ENCODE measurements at regions not wholly inside any gene's neighbourhood (a gene's known extent, or its start where the extent isn't known, plus 50 kb on each side); places are given as distances from the start of the nearest gene placed in this dataset.

DNA sequence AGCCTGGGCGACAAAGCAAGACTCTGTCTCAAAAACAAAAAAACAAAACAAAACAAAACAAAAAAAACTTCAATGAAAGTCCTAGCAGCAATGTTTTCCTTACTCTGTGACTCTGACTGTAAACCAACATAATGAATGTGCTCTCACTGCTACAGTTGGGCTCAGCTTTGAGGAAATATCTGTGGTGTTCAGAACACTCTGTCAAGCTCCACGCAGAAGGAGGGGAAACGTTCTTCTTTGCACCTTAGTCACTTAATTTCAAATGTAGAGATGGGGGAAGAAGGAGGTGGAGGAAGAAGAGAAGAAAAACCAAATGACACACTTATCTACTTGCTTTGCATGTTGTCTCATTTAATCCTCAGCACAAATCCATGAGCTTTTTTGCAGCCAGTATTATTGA is 107.1 kb upstream of the UBE3A start:
- Histone ChIP-seq H3K9ac (no peak overlapping the region), H3K4me3 (IDR thresholded peaks at IDR 0.05; ENCODE audit: insufficient read depth, low read depth, low read length) (no peak overlapping the region), H2AFZ (ENCODE audit: low read depth) (no peak overlapping the region), H3K4me2 (no peak overlapping the region), H3K27me3 (ENCODE audit: insufficient read depth, low read depth) (no peaks in the 10 kb centered on the region), H3K36me3 (ENCODE audit: insufficient read depth) (no peaks in the 10 kb centered on the region), H3K27ac (no peak overlapping the region), H3K4me1 (ENCODE audit: low read depth, poor library complexity, severe bottlenecking) (no peaks in the 10 kb centered on the region), H4K20me1 (ENCODE audit: insufficient read depth) (no peaks in the 10 kb centered on the region), H3K79me2 (ENCODE audit: insufficient read depth, low read depth) (no peaks in the 10 kb centered on the region)
- TF ChIP-seq, protein P1, sequence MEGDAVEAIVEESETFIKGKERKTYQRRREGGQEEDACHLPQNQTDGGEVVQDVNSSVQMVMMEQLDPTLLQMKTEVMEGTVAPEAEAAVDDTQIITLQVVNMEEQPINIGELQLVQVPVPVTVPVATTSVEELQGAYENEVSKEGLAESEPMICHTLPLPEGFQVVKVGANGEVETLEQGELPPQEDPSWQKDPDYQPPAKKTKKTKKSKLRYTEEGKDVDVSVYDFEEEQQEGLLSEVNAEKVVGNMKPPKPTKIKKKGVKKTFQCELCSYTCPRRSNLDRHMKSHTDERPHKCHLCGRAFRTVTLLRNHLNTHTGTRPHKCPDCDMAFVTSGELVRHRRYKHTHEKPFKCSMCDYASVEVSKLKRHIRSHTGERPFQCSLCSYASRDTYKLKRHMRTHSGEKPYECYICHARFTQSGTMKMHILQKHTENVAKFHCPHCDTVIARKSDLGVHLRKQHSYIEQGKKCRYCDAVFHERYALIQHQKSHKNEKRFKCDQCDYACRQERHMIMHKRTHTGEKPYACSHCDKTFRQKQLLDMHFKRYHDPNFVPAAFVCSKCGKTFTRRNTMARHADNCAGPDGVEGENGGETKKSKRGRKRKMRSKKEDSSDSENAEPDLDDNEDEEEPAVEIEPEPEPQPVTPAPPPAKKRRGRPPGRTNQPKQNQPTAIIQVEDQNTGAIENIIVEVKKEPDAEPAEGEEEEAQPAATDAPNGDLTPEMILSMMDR (conservative IDR thresholded peaks at IDR 0.05; ENCODE audit: low read depth, low read length): no peak

DNA sequence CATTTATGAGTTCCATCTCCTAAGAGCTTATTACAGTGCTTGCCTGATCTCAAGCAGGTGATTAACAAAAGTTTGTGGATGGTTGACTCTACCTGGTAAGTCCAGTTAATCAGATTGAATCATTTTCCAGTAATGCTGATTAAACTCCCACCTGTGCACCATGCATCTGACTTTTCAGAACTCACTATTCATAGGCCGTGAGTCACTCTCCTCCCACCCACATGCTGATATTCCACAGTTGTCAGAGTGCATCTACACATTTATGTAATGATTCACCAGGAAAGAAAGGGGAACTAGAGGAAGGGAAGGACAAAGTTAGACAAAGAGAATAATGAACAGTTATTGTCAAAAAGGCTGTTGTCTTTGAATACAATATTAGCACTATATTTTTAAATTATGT is 106.2 kb upstream of the UBE3A start:
- H3K36me3 ChIP-seq (ENCODE audit: insufficient read depth): no peaks in the 10 kb centered on the region
- H3K4me1 ChIP-seq (ENCODE audit: low read depth, poor library complexity, severe bottlenecking): no peaks in the 10 kb centered on the region
- H3K27me3 ChIP-seq (ENCODE audit: insufficient read depth, low read depth): no peaks in the 10 kb centered on the region
- H3K9ac ChIP-seq: no peak overlapping the region
- no peak overlapping the region for H3K4me2 ChIP-seq
- TF ChIP-seq, protein P1 (conservative IDR thresholded peaks at IDR 0.05; ENCODE audit: low read depth, low read length): no peak
- no peak overlapping the region for H3K4me3 ChIP-seq (IDR thresholded peaks at IDR 0.05; ENCODE audit: insufficient read depth, low read depth, low read length)
- no peaks in the 10 kb centered on the region for H4K20me1 ChIP-seq (ENCODE audit: insufficient read depth)
- H3K79me2 ChIP-seq (ENCODE audit: insufficient read depth, low read depth): no peaks in the 10 kb centered on the region
- H3K27ac ChIP-seq: no peak overlapping the region
- H2AFZ ChIP-seq (ENCODE audit: low read depth): no peak overlapping the region

DNA sequence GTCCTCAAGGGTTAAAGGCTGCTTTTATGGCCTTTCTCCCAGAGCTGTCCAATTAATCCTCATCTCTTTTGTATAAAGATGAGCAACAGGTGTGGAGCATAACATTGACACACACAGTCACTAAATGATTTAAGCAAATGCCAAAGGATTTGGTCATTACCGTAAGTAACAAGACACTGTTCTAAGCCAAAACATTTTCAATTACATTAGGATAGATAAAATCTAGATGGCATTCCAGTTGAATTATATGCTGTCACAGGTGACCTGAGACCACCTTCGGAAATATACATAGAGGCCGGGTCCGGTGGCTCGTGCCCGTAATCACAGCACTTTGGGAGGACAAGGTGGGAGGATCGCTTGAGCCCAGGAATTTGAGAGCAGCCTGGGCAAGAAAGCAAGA is 105.3 kb upstream of the UBE3A start:
- Histone ChIP-seq H3K36me3 (ENCODE audit: insufficient read depth) (no peaks in the 10 kb centered on the region), H4K20me1 (ENCODE audit: insufficient read depth) (no peaks in the 10 kb centered on the region), H2AFZ (ENCODE audit: low read depth) (no peak overlapping the region), H3K27me3 (ENCODE audit: insufficient read depth, low read depth) (no peaks in the 10 kb centered on the region), H3K27ac (no peak overlapping the region), H3K4me1 (ENCODE audit: low read depth, poor library complexity, severe bottlenecking) (no peaks in the 10 kb centered on the region), H3K79me2 (ENCODE audit: insufficient read depth, low read depth) (no peaks in the 10 kb centered on the region), H3K4me2 (no peak overlapping the region), H3K9ac (no peak overlapping the region), H3K4me3 (IDR thresholded peaks at IDR 0.05; ENCODE audit: insufficient read depth, low read depth, low read length) (no peak overlapping the region)
- TF ChIP-seq, protein P1 (conservative IDR thresholded peaks at IDR 0.05; ENCODE audit: low read depth, low read length): no peak

DNA sequence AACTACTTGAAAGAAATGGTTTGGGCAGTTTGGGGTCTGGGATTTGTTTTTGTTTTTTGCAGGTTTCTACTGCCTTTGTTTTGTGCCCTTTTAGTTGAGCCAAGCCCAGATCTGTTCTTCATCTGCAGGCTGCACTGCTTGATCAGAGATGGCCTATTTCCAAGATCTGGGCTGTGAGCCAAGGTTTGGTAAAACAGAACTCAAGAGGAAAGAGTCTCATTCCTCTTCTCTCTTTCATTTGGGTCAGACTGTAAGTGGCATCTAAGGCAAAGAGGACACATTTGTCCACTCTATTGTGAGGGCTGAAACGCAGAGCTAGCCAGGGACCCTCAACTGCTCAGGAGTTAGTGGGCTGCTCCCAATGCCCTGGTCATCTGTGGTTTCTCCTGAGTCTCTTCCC is 104.4 kb upstream of the UBE3A start:
- Histone ChIP-seq H3K9ac (no peak overlapping the region), H4K20me1 (ENCODE audit: insufficient read depth) (no peaks in the 10 kb centered on the region), H3K36me3 (ENCODE audit: insufficient read depth) (no peaks in the 10 kb centered on the region), H3K27me3 (ENCODE audit: insufficient read depth, low read depth) (no peaks in the 10 kb centered on the region), H2AFZ (ENCODE audit: low read depth) (no peak overlapping the region), H3K4me1 (ENCODE audit: low read depth, poor library complexity, severe bottlenecking) (no peaks in the 10 kb centered on the region), H3K79me2 (ENCODE audit: insufficient read depth, low read depth) (no peaks in the 10 kb centered on the region), H3K4me2 (no peak overlapping the region), H3K4me3 (IDR thresholded peaks at IDR 0.05; ENCODE audit: insufficient read depth, low read depth, low read length) (no peak overlapping the region), H3K27ac (no peak overlapping the region)
- TF ChIP-seq, protein P1 (conservative IDR thresholded peaks at IDR 0.05; ENCODE audit: low read depth, low read length): no peak

DNA sequence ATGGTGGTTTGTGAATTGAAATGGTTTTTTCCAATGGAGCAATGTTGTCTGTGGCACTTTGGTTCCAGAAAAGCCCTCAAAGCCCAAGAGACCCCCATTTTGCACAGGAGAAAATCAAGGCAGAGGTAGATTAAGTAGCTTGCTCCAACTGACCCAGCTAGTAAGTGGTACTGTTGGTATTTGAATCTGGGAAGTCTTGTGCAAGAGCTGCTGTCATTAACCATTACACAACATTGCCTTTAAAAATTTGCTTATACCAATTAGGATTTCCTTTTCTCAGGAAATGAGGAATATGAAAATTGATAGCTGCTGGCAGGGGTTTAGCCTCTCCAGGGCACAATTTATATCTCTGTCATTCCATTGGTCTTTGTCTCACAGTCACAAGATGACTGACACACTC is 102.4 kb upstream of the UBE3A start:
- H3K4me1 ChIP-seq (ENCODE audit: low read depth, poor library complexity, severe bottlenecking): no peaks in the 10 kb centered on the region
- no peaks in the 10 kb centered on the region for H3K36me3 ChIP-seq (ENCODE audit: insufficient read depth)
- no peak overlapping the region for H3K4me3 ChIP-seq (IDR thresholded peaks at IDR 0.05; ENCODE audit: insufficient read depth, low read depth, low read length)
- no peaks in the 10 kb centered on the region for H3K27me3 ChIP-seq (ENCODE audit: insufficient read depth, low read depth)
- no peak overlapping the region for H3K4me2 ChIP-seq
- H3K79me2 ChIP-seq (ENCODE audit: insufficient read depth, low read depth): no peaks in the 10 kb centered on the region
- H2AFZ ChIP-seq (ENCODE audit: low read depth): no peak overlapping the region
- H4K20me1 ChIP-seq (ENCODE audit: insufficient read depth): no peaks in the 10 kb centered on the region
- TF ChIP-seq, protein P1 (conservative IDR thresholded peaks at IDR 0.05; ENCODE audit: low read depth, low read length): no peak
- no peak overlapping the region for H3K27ac ChIP-seq
- no peak overlapping the region for H3K9ac ChIP-seq
